ENCODE measurements at regions not wholly inside any gene's neighbourhood (a gene's known extent, or its start where the extent isn't known, plus 50 kb on each side); places are given as distances from the start of the nearest gene placed in this dataset.
A peak's percentile ranks its signal among the peaks of the same experiment; 100 is the strongest.

DNA sequence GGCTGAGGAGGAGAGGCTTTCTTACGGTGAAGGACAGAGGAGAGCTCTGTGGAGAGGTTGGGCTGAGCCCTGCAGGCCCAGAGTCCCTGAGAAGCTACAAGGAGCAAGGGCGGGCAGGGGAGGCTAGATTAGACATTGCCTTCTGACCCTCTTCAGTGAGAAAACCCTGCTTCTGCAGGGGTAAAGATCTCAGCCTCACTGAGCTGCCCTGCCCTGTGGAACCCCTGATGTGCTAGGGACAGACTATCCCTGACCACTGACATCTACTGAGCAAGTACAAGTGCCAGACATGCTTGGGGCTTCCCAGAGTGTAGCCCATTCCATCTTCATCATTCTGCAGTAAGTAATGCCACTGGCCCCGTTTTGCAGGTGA is 111.5 kb downstream of the CYP26B1 start:
- no peaks in the 10 kb centered on the region for H3K27me3 ChIP-seq (ENCODE audit: control insufficient read depth in 3 of 3, insufficient read depth in 3 of 3, low read depth in 1 of 3, low read length in 3 of 3)
- H3K27ac ChIP-seq (replicated peaks; ENCODE audit: low read length): no peak overlapping the region
- H3K36me3 ChIP-seq (replicated peaks in 1 of 2; ENCODE audit: control insufficient read depth in 2 of 2, insufficient read depth in 2 of 2, low read length in 2 of 2): no peaks in the 10 kb centered on the region
- no peak overlapping the region for H2BK120ac ChIP-seq (ENCODE audit: low read depth, low read length)
- no CpG with 5 or more reads among the region's 3 CpGs for WGBS, 2 donors (ENCODE audit: extremely low coverage in 2 of 2, insufficient read length in 2 of 2, insufficient replicate concordance in 1 of 2)
- no peak overlapping the region for H2BK12ac ChIP-seq (ENCODE audit: low read length)
- no peak overlapping the region for H4K91ac ChIP-seq (ENCODE audit: low read depth, low read length, poor library complexity)
- H3K18ac ChIP-seq (ENCODE audit: low read length): peak overlapping the region; percentile 13
- H3K23ac ChIP-seq (ENCODE audit: low read depth, low read length, poor library complexity): no peak overlapping the region
- no peak overlapping the region for H2AFZ ChIP-seq (ENCODE audit: low read length)
- H3K9me3 ChIP-seq (replicated peaks in 1 of 2; ENCODE audit: control insufficient read depth in 2 of 2, insufficient read depth in 1 of 2, low read depth in 1 of 2, low read length in 2 of 2): no peaks in the 10 kb centered on the region
- no peak overlapping the region for H2BK5ac ChIP-seq (ENCODE audit: low read length)
- peaks cover 0 to 8% of the 10 kb centered on the region in 2 donors for H3K4me1 ChIP-seq (ENCODE audit: control insufficient read depth in 2 of 2, insufficient read depth in 1 of 2, low read depth in 1 of 2, low read length in 2 of 2)
- H2AK5ac ChIP-seq (ENCODE audit: low read depth, low read length): no peak overlapping the region
- no peak for DNase-seq (ENCODE audit: low spot score)
- H3K9ac ChIP-seq (ENCODE audit: low read depth, low read length, poor library complexity): no peak overlapping the region
- H3K4me2 ChIP-seq (ENCODE audit: insufficient read depth, low read length, poor library complexity, severe bottlenecking): no peak overlapping the region
- H3K4me3 ChIP-seq (ENCODE audit: low read length in 2 of 2): no peak overlapping the region
- no peak overlapping the region for H2BK15ac ChIP-seq (ENCODE audit: low read length)
- no peak overlapping the region for H3K14ac ChIP-seq (ENCODE audit: low read length)
- no peak overlapping the region for H3K4ac ChIP-seq (ENCODE audit: low read length)
- no peaks in the 10 kb centered on the region for H3K79me1 ChIP-seq (ENCODE audit: low read depth, low read length)
- no peak overlapping the region for H4K8ac ChIP-seq (ENCODE audit: low read depth, low read length)

DNA sequence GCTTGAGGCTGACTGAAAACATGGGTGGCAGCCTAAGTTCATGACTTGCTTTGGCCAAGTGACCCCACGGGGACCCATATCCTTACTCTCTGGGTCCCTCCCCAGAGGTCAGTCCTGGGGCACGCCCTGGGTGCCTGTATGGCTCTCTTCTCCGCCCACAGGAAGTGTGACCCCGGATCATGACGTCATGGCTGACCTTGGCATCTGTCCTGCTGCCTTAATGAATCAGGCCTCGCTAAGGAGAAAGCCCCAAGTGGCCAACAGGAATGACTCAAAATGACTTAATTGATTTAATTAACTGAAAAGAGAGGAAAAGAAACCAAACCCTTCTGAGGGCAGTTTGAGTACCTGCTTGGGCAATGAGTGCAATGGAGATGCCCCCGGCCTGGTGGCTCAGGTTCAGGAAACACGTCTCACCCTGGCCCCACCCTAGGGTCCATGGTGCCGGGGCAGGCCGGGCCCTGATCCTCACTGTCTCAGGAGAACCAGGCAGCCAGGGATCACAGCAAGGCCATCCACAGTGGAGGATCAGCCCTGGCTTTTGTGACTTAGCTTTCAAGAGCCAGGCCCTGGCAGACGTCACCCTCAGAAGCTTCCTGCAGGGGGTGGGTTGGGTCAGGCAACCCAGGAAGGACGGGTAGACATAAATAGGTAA is 112.0 kb downstream of the CYP26B1 start:
- H3K4me3 ChIP-seq (ENCODE audit: low read length in 2 of 2): no peak overlapping the region
- H3K23ac ChIP-seq (ENCODE audit: low read depth, low read length, poor library complexity): no peak overlapping the region
- no peaks in the 10 kb centered on the region for H3K36me3 ChIP-seq (replicated peaks in 1 of 2; ENCODE audit: control insufficient read depth in 2 of 2, insufficient read depth in 2 of 2, low read length in 2 of 2)
- no peak for DNase-seq (ENCODE audit: low spot score)
- H2BK120ac ChIP-seq (ENCODE audit: low read depth, low read length): no peak overlapping the region
- no peak overlapping the region for H2AK5ac ChIP-seq (ENCODE audit: low read depth, low read length)
- no peak overlapping the region for H3K4me2 ChIP-seq (ENCODE audit: insufficient read depth, low read length, poor library complexity, severe bottlenecking)
- no peak overlapping the region for H4K8ac ChIP-seq (ENCODE audit: low read depth, low read length)
- no peak overlapping the region for H2BK15ac ChIP-seq (ENCODE audit: low read length)
- no peak overlapping the region for H3K14ac ChIP-seq (ENCODE audit: low read length)
- H4K91ac ChIP-seq (ENCODE audit: low read depth, low read length, poor library complexity): no peak overlapping the region
- no peak overlapping the region for H2AFZ ChIP-seq (ENCODE audit: low read length)
- peak overlapping the region; percentile 13 for H3K18ac ChIP-seq (ENCODE audit: low read length)
- H3K79me1 ChIP-seq (ENCODE audit: low read depth, low read length): no peaks in the 10 kb centered on the region
- H2BK12ac ChIP-seq (ENCODE audit: low read length): no peak overlapping the region
- no CpG with 5 or more reads among the region's 12 CpGs for WGBS, 2 donors (ENCODE audit: extremely low coverage in 2 of 2, insufficient read length in 2 of 2, insufficient replicate concordance in 1 of 2)
- peaks cover 0 to 8% of the 10 kb centered on the region in 2 donors for H3K4me1 ChIP-seq (ENCODE audit: control insufficient read depth in 2 of 2, insufficient read depth in 1 of 2, low read depth in 1 of 2, low read length in 2 of 2)
- no peak overlapping the region for H3K4ac ChIP-seq (ENCODE audit: low read length)
- H3K9ac ChIP-seq (ENCODE audit: low read depth, low read length, poor library complexity): no peak overlapping the region
- no peak overlapping the region for H2BK5ac ChIP-seq (ENCODE audit: low read length)
- H3K9me3 ChIP-seq (replicated peaks in 1 of 2; ENCODE audit: control insufficient read depth in 2 of 2, insufficient read depth in 1 of 2, low read depth in 1 of 2, low read length in 2 of 2): no peaks in the 10 kb centered on the region
- no peaks in the 10 kb centered on the region for H3K27me3 ChIP-seq (ENCODE audit: control insufficient read depth in 3 of 3, insufficient read depth in 3 of 3, low read depth in 1 of 3, low read length in 3 of 3)
- no peak overlapping the region for H3K27ac ChIP-seq (replicated peaks; ENCODE audit: low read length)

DNA sequence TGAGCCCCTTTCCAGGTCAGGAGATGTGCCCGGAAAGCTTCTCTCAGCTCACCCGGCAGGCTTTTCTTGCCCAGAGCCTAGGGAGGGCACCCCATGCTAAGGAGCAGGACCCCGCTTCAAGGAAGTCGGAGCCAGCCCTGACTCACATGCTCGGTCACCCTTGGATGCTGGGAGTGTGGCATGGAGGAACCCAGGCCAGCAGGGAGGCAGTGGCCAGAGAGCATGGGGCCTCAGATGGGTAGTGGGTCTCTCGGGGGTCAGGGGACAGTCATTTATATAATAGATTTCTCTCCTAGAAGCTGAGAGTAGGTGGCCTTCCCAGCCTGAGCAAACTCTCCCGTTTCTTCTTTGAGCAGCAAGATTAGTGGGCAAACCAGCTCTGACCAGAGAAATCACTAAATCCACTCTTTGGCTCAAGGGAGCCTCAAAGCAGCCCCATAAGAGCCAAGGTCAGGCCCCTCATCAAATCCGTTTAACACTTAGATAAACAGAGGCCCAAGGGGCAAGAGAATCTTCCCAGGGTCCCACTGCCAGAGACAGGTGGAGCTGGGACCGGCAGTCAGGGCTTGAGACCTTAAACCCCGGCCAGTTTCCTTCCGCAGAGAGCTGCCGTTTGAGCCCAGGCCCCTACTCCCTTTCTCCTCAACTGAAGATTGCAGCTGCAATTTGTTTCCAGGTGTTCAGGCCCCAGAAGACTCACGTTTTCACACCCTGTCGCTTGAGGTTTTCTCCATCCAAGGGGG is 113.1 kb downstream of the CYP26B1 start:
- no peak overlapping the region for H2BK15ac ChIP-seq (ENCODE audit: low read length)
- H3K36me3 ChIP-seq (replicated peaks in 1 of 2; ENCODE audit: control insufficient read depth in 2 of 2, insufficient read depth in 2 of 2, low read length in 2 of 2): no peaks in the 10 kb centered on the region
- no peak overlapping the region for H4K91ac ChIP-seq (ENCODE audit: low read depth, low read length, poor library complexity)
- H2BK12ac ChIP-seq (ENCODE audit: low read length): no peak overlapping the region
- no peak overlapping the region for H3K14ac ChIP-seq (ENCODE audit: low read length)
- no peak overlapping the region for H2AFZ ChIP-seq (ENCODE audit: low read length)
- H3K23ac ChIP-seq (ENCODE audit: low read depth, low read length, poor library complexity): no peak overlapping the region
- no peaks in the 10 kb centered on the region for H3K27me3 ChIP-seq (ENCODE audit: control insufficient read depth in 3 of 3, insufficient read depth in 3 of 3, low read depth in 1 of 3, low read length in 3 of 3)
- no CpG with 5 or more reads among the region's 14 CpGs for WGBS, 2 donors (ENCODE audit: extremely low coverage in 2 of 2, insufficient read length in 2 of 2, insufficient replicate concordance in 1 of 2)
- H2BK5ac ChIP-seq (ENCODE audit: low read length): no peak overlapping the region
- H3K4me3 ChIP-seq (ENCODE audit: low read length in 2 of 2): no peak overlapping the region
- no peak overlapping the region for H3K4me2 ChIP-seq (ENCODE audit: insufficient read depth, low read length, poor library complexity, severe bottlenecking)
- DNase-seq (ENCODE audit: low spot score): no peak
- no peak overlapping the region for H2AK5ac ChIP-seq (ENCODE audit: low read depth, low read length)
- no peaks in the 10 kb centered on the region for H3K9me3 ChIP-seq (replicated peaks in 1 of 2; ENCODE audit: control insufficient read depth in 2 of 2, insufficient read depth in 1 of 2, low read depth in 1 of 2, low read length in 2 of 2)
- H3K4ac ChIP-seq (ENCODE audit: low read length): no peak overlapping the region
- peaks cover 0 to 8% of the 10 kb centered on the region in 2 donors for H3K4me1 ChIP-seq (ENCODE audit: control insufficient read depth in 2 of 2, insufficient read depth in 1 of 2, low read depth in 1 of 2, low read length in 2 of 2)
- no peak overlapping the region for H3K18ac ChIP-seq (ENCODE audit: low read length)
- no peak overlapping the region for H3K27ac ChIP-seq (replicated peaks; ENCODE audit: low read length)
- H3K79me1 ChIP-seq (ENCODE audit: low read depth, low read length): no peaks in the 10 kb centered on the region
- H3K9ac ChIP-seq (ENCODE audit: low read depth, low read length, poor library complexity): no peak overlapping the region
- no peak overlapping the region for H2BK120ac ChIP-seq (ENCODE audit: low read depth, low read length)
- no peak overlapping the region for H4K8ac ChIP-seq (ENCODE audit: low read depth, low read length)

DNA sequence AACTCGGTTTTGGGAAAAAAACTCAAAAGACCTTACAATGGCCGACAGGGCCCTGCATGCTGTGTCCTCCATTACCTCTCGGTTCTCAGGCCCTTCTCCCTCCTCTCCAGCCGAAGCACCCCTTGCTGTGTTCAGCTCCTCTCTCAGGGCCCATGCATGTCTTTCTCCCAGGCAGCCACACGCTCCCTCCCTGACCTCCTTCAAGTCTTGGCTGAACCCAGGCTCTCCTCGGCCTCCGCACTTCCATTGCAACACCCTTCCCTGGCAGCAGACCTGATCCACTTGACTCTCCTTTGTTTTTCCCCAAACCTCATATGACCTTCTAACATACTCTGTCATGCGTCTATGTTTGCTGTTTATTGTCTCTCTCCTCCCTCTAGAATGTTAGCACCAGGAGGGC is 114.0 kb downstream of the CYP26B1 start:
- Histone ChIP-seq H3K36me3 (replicated peaks in 1 of 2; ENCODE audit: control insufficient read depth in 2 of 2, insufficient read depth in 2 of 2, low read length in 2 of 2) (no peaks in the 10 kb centered on the region), H3K27me3 (ENCODE audit: control insufficient read depth in 3 of 3, insufficient read depth in 3 of 3, low read depth in 1 of 3, low read length in 3 of 3) (no peaks in the 10 kb centered on the region), H2BK120ac (ENCODE audit: low read depth, low read length) (no peak overlapping the region), H3K14ac (ENCODE audit: low read length) (no peak overlapping the region), H2AK5ac (ENCODE audit: low read depth, low read length) (no peak overlapping the region), H3K4ac (ENCODE audit: low read length) (no peak overlapping the region), H3K23ac (ENCODE audit: low read depth, low read length, poor library complexity) (no peak overlapping the region), H3K9ac (ENCODE audit: low read depth, low read length, poor library complexity) (no peak overlapping the region), H2BK5ac (ENCODE audit: low read length) (no peak overlapping the region), H3K27ac (replicated peaks; ENCODE audit: low read length) (no peak overlapping the region), H2AFZ (ENCODE audit: low read length) (no peak overlapping the region), H4K8ac (ENCODE audit: low read depth, low read length) (no peak overlapping the region), H2BK15ac (ENCODE audit: low read length) (no peak overlapping the region), H3K4me2 (ENCODE audit: insufficient read depth, low read length, poor library complexity, severe bottlenecking) (no peak overlapping the region), H3K79me1 (ENCODE audit: low read depth, low read length) (no peaks in the 10 kb centered on the region), H4K91ac (ENCODE audit: low read depth, low read length, poor library complexity) (no peak overlapping the region), H3K4me3 (ENCODE audit: low read length in 2 of 2) (no peak overlapping the region), H3K9me3 (replicated peaks in 1 of 2; ENCODE audit: control insufficient read depth in 2 of 2, insufficient read depth in 1 of 2, low read depth in 1 of 2, low read length in 2 of 2) (no peaks in the 10 kb centered on the region), H3K4me1 (ENCODE audit: control insufficient read depth in 2 of 2, insufficient read depth in 1 of 2, low read depth in 1 of 2, low read length in 2 of 2) (peaks cover 0 to 8% of the 10 kb centered on the region in 2 donors), H2BK12ac (ENCODE audit: low read length) (no peak overlapping the region), H3K18ac (ENCODE audit: low read length) (no peak overlapping the region)
- WGBS, 2 donors (ENCODE audit: extremely low coverage in 2 of 2, insufficient read length in 2 of 2, insufficient replicate concordance in 1 of 2): no CpG with 5 or more reads among the region's 8 CpGs
- DNase-seq (ENCODE audit: low spot score): no peak

All from neuronal stem cell (in vitro differentiated cells).